Lower lobe of right lung (tissue), 2 donors: ENCODE measurements at regions not wholly inside any gene's neighbourhood (a gene's known extent, or its start where the extent isn't known, plus 50 kb on each side); places are given as distances from the start of the nearest gene placed in this dataset.
"Not testable (repeated sequence)": the region's sequence is repeated elsewhere in the genome, so short reads cannot be mapped to it uniquely, and the experiment has no call there.

ENCODE experiments used
- ATAC-seq, 2 donors: fragments of 200-7000 bp; cut with Tn5 transposase; one replicate each; pipeline ENCODE4 v1.9.1; 2020 to 2022; ENCODE audit warnings: mild to moderate bottlenecking in 2 of 2, moderate library complexity in 2 of 2
- DNase-seq: peaks from one replicate; pipeline ENCODE4 v3.0.0-alpha.2; 2020
- H3K27ac ChIP-seq: fragments of 200-600 bp; one replicate; pipeline ENCODE4 v1.8.0; 2022
- H3K27me3 ChIP-seq: fragments of 200-600 bp; one replicate; pipeline ENCODE4 v1.8.0; 2022; ENCODE audit warnings: low read depth
- H3K36me3 ChIP-seq: fragments of 200-600 bp; one replicate; pipeline ENCODE4 v1.8.0; 2022; ENCODE audit warnings: mild to moderate bottlenecking
- H3K4me1 ChIP-seq: fragments of 200-600 bp; one replicate; pipeline ENCODE4 v1.8.0; 2022
- H3K4me3 ChIP-seq: fragments of 200-600 bp; one replicate; pipeline ENCODE4 v1.8.0; 2022; ENCODE audit warnings: mild to moderate bottlenecking
- H3K9me3 ChIP-seq: fragments of 200-600 bp; one replicate; pipeline ENCODE4 v1.8.0; 2022
- CTCF ChIP-seq: fragments of 200-600 bp; IDR thresholded peaks from one replicate; pipeline ENCODE4 v1.8.0; 2022; ENCODE audit warnings: antibody characterized with exemption, mild to moderate bottlenecking
- intact Hi-C: fragments of 100-400 bp; cut with DNase I; formaldehyde crosslinking; loops from one replicate; pipeline ENCODE4 v1.11.0; 2022
- donor health status: DM: no; HTN: yes; CAD: no; lungs with severe emphysema.

DNA sequence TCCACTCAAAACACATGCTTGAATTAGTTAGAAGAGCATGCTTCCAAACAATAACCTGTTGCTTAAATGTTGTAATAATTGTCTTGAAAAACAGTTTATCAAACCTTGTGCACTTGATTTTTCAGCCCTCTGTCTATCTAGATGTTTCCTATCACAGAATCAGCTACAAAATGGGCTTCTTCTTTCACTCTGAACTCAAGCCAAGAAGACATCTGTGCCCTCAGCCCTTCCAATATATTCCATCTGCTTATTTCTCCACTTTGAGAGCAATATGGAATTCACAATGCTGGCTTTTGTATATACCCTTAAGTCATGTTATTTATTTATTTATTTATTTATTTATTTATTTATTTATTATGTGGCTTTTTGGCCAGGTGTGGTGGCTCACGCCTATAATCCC, 234.2 kb downstream of the TOX3 start:
- ATAC-seq (no peak), DNase-seq (no peak)
- TF ChIP-seq CTCF = no peak
- Histone ChIP-seq H3K4me1 (no peaks in the 10 kb centered on the region), H3K27ac (no peak overlapping the region), H3K36me3 (no peaks in the 10 kb centered on the region), H3K27me3 (no peaks in the 10 kb centered on the region), H3K9me3 (no peaks in the 10 kb centered on the region), H3K4me3 (no peak overlapping the region)
- intact Hi-C loops = no loop called here

DNA sequence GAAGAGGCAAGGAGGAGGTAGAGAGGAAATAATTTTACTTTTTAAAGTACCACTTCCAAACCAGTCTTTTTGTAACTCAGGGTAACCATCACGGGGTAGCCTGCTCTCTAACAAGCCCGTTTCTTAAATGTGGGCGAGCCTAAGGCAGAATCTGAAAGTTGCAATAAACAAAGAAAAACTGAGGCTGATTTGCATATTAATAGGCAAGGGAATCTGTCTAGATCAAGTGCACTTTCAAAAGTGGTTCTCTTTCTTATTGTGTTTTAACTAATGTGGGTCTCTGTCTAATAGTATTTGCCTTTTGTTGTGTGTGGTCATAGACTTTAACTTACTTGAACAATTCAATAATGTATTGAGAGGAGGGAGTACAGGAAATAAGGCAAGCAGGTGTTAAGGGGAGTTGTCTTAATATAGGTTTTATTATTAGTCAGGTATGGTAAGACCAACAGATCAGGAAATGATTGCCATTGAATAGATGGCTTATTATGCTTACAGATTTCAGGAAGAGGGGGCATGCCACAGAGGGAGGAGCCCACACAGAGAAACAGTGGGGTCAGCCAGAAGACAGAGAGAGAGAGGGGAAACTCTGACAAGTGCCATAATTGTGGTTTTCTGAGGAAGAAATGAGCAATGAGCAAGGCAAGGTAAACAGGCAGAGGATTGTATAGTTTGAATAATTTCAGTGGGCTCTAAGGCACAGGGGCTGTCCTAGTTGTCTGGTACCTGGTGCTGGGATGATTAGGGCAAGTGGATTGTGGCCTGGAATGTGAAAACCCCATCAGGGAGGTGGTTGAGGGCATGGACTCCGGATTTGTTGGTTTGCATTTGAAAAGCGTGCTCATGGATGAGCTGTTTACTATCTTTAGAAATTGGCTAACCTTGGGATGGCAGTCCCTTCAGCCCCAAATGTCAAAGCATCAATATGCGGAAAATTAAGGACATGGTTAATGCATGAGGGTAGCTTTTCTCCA, 237.2 kb downstream of the TOX3 start:
- Histone ChIP-seq H3K9me3 (no peaks in the 10 kb centered on the region), H3K36me3 (no peaks in the 10 kb centered on the region), H3K27me3 (no peaks in the 10 kb centered on the region), H3K4me3 (no peak overlapping the region), H3K4me1 (no peaks in the 10 kb centered on the region), H3K27ac (no peak overlapping the region)
- intact Hi-C loops = no loop called here
- ATAC-seq (no peak), DNase-seq (no peak)
- no peak for TF ChIP-seq CTCF

GRCh38 chr16:52308051-52308450, 238.9 kb downstream of the TOX3 start:
- intact Hi-C loops = no loop called here
- no peak overlapping the region for H3K4me3 ChIP-seq
- DNase-seq = no peak
- no peak for ATAC-seq
- no peak for TF ChIP-seq CTCF
- H3K4me1 ChIP-seq = no peaks in the 10 kb centered on the region
- no peaks in the 10 kb centered on the region for H3K9me3 ChIP-seq
- H3K36me3 ChIP-seq = no peaks in the 10 kb centered on the region
- no peak overlapping the region for H3K27ac ChIP-seq
- H3K27me3 ChIP-seq = no peaks in the 10 kb centered on the region

GRCh38 chr16:52301026-52301425, 245.9 kb downstream of the TOX3 start:
- no peak for DNase-seq
- no peak for ATAC-seq
- Histone ChIP-seq H3K36me3 (no peaks in the 10 kb centered on the region), H3K9me3 (no peaks in the 10 kb centered on the region), H3K4me3 (no peak overlapping the region), H3K27me3 (no peaks in the 10 kb centered on the region), H3K4me1 (no peaks in the 10 kb centered on the region), H3K27ac (no peak overlapping the region)
- intact Hi-C loops = no loop called here
- TF ChIP-seq CTCF = no peak

- intact Hi-C loops = no loop called here
- no peak for TF ChIP-seq CTCF
These were observed 248.2 kb downstream of the TOX3 start for GRCh38 chr16:52298769-52299168.

GRCh38 chr16:52296706-52297315, 250.1 kb downstream of the TOX3 start:
- H3K4me1 ChIP-seq, H3K27ac ChIP-seq, DNase-seq, ATAC-seq, H3K9me3 ChIP-seq, H3K36me3 ChIP-seq, intact Hi-C loops, H3K27me3 ChIP-seq, H3K4me3 ChIP-seq: not testable (repeated sequence)

More at GRCh38 chr16:52298769-52299168, 248.2 kb downstream of the TOX3 start:
- Histone ChIP-seq H3K4me3 (no peak overlapping the region), H3K27me3 (no peaks in the 10 kb centered on the region), H3K27ac (no peak overlapping the region), H3K9me3 (no peaks in the 10 kb centered on the region), H3K36me3 (no peaks in the 10 kb centered on the region), H3K4me1 (no peaks in the 10 kb centered on the region)
- ATAC-seq (no peak), DNase-seq (no peak)
